OCI-LY1 (cell line): ENCODE measurements at regions not wholly inside any gene's neighbourhood (a gene's known extent, or its start where the extent isn't known, plus 50 kb on each side); places are given as distances from the start of the nearest gene placed in this dataset.

Source experiments
- H2AFZ ChIP-seq: fragments of 200-600 bp; sonication (generic), shearing (Covaris generic); 2 replicates; pipeline ENCODE4 v1.6.0; 2014; ENCODE audit warnings: antibody characterized with exemption, mild to moderate bottlenecking, low read length
- H3F3A ChIP-seq: fragments of 200-600 bp; sonication (generic), shearing (Covaris generic); 2 replicates; pipeline ENCODE4 v1.6.0; 2014; ENCODE audit warnings: mild to moderate bottlenecking, antibody characterized with exemption, low read length, moderate library complexity; ENCODE audit not compliant: insufficient read depth
- H3K27ac ChIP-seq: fragments of 200-600 bp; sonication (generic); 2 replicates; pipeline ENCODE4 v1.5.1; 2014; ENCODE audit warnings: low read length, mixed run types, mild to moderate bottlenecking, low read depth; ENCODE audit not compliant: poor library complexity, severe bottlenecking
- H3K27me3 ChIP-seq: fragments of 200-600 bp; sonication (generic); 2 replicates; pipeline ENCODE4 v1.6.0; 2014; ENCODE audit warnings: antibody characterized with exemption, mild to moderate bottlenecking, low read length, moderate library complexity; ENCODE audit not compliant: insufficient read depth
- H3K36me3 ChIP-seq: fragments of 200-600 bp; sonication (generic); 2 replicates; pipeline ENCODE4 v1.6.1; 2014; ENCODE audit warnings: mild to moderate bottlenecking, antibody characterized with exemption, low read length, moderate library complexity, mixed read lengths; ENCODE audit not compliant: insufficient read depth
- H3K4me1 ChIP-seq: fragments of 200-600 bp; sonication (generic); 2 replicates; pipeline ENCODE4 v1.5.1; 2014; ENCODE audit warnings: mild to moderate bottlenecking, low read length, moderate library complexity; ENCODE audit not compliant: insufficient read depth, severe bottlenecking
- H3K4me2 ChIP-seq: fragments of 200-600 bp; sonication (generic), shearing (Covaris generic); 2 replicates; pipeline ENCODE4 v1.6.1; 2014; ENCODE audit warnings: low read length
- H3K4me3 ChIP-seq: fragments of 200-600 bp; sonication (generic); 2 replicates; pipeline ENCODE4 v1.5.1; 2014; ENCODE audit warnings: low read length, low read depth, mild to moderate bottlenecking, mixed read lengths; ENCODE audit not compliant: poor library complexity, severe bottlenecking
- H3K79me2 ChIP-seq: fragments of 200-600 bp; shearing (Covaris generic); 2 replicates; pipeline ENCODE4 v1.6.1; 2016; ENCODE audit warnings: mixed run types, low read length, mixed read lengths; ENCODE audit not compliant: insufficient read depth
- H3K9ac ChIP-seq: fragments of 200-600 bp; sonication (generic), shearing (Covaris generic); 2 replicates; pipeline ENCODE4 v1.6.1; 2014; ENCODE audit warnings: mild to moderate bottlenecking, low read length, mixed read lengths
- H3K9me2 ChIP-seq: fragments of 200-600 bp; sonication (generic), shearing (Covaris generic); 2 replicates; pipeline ENCODE4 v1.6.1; 2014; ENCODE audit warnings: low read depth, mild to moderate bottlenecking, low read length, mixed read lengths
- H3K9me3 ChIP-seq: fragments of 200-600 bp; shearing (Covaris generic); 2 replicates; pipeline ENCODE4 v1.6.1; 2014; ENCODE audit warnings: low read length, mixed read lengths
- H4K20me1 ChIP-seq: fragments of 200-600 bp; sonication (generic), shearing (Covaris generic); 2 replicates; pipeline ENCODE4 v1.6.0; 2016; ENCODE audit warnings: mild to moderate bottlenecking, low read length; ENCODE audit not compliant: insufficient read depth
- EZH2 ChIP-seq: fragments of 200-600 bp; sonication (generic), shearing (Covaris generic); IDR thresholded peaks from 2 replicates; pipeline ENCODE4 v1.8.0; 2017; ENCODE audit warnings: borderline replicate concordance, mixed run types, mild to moderate bottlenecking, antibody characterized with exemption, low read length, moderate library complexity, mixed read lengths
- TF ChIP-seq, protein P1 (sequence below): fragments of 200-600 bp; sonication (generic), shearing (Covaris generic); IDR thresholded peaks from 2 replicates; pipeline ENCODE4 v1.5.1; 2017; ENCODE audit warnings: mild to moderate bottlenecking, antibody characterized with exemption, low read length, moderate library complexity, mixed read lengths

GRCh38 chr5:118520771-118521415 lies 467.5 kb downstream of the DTWD2 start:
- no peaks in the 10 kb centered on the region for H3K4me1 ChIP-seq
- no peaks in the 10 kb centered on the region for H3K27me3 ChIP-seq
- TF ChIP-seq, protein P1, sequence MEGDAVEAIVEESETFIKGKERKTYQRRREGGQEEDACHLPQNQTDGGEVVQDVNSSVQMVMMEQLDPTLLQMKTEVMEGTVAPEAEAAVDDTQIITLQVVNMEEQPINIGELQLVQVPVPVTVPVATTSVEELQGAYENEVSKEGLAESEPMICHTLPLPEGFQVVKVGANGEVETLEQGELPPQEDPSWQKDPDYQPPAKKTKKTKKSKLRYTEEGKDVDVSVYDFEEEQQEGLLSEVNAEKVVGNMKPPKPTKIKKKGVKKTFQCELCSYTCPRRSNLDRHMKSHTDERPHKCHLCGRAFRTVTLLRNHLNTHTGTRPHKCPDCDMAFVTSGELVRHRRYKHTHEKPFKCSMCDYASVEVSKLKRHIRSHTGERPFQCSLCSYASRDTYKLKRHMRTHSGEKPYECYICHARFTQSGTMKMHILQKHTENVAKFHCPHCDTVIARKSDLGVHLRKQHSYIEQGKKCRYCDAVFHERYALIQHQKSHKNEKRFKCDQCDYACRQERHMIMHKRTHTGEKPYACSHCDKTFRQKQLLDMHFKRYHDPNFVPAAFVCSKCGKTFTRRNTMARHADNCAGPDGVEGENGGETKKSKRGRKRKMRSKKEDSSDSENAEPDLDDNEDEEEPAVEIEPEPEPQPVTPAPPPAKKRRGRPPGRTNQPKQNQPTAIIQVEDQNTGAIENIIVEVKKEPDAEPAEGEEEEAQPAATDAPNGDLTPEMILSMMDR = no peak
- no peak for TF ChIP-seq EZH2
- no peak overlapping the region for H3K9ac ChIP-seq
- no peaks in the 10 kb centered on the region for H4K20me1 ChIP-seq
- H3K36me3 ChIP-seq = no peaks in the 10 kb centered on the region
- H3K9me3 ChIP-seq = no peaks in the 10 kb centered on the region
- H3K4me3 ChIP-seq = no peak overlapping the region
- no peak overlapping the region for H2AFZ ChIP-seq
- no peaks in the 10 kb centered on the region for H3F3A ChIP-seq
- H3K27ac ChIP-seq = no peak overlapping the region
- H3K4me2 ChIP-seq = no peak overlapping the region
- no peaks in the 10 kb centered on the region for H3K79me2 ChIP-seq
- H3K9me2 ChIP-seq = no peaks in the 10 kb centered on the region; the same call in 1 of the 2 replicates

GRCh38 chr5:118519466-118519865 lies 468.9 kb downstream of the DTWD2 start:
- Histone ChIP-seq H3K9ac (no peak overlapping the region), H3K27ac (no peak overlapping the region), H2AFZ (no peak overlapping the region), H4K20me1 (no peaks in the 10 kb centered on the region), H3K4me3 (no peak overlapping the region), H3K4me2 (no peak overlapping the region), H3K79me2 (no peaks in the 10 kb centered on the region), H3K4me1 (no peaks in the 10 kb centered on the region), H3K9me2 (no peaks in the 10 kb centered on the region; the same call in 1 of the 2 replicates), H3F3A (no peaks in the 10 kb centered on the region), H3K27me3 (no peaks in the 10 kb centered on the region), H3K36me3 (no peaks in the 10 kb centered on the region), H3K9me3 (no peaks in the 10 kb centered on the region)
- TF ChIP-seq, protein P1 = no peak
- TF ChIP-seq EZH2 = no peak

GRCh38 chr5:118518720-118519119 lies 469.6 kb downstream of the DTWD2 start:
- Histone ChIP-seq H3K79me2 (no peaks in the 10 kb centered on the region), H3K9ac (no peak overlapping the region), H3K4me2 (no peak overlapping the region), H4K20me1 (no peaks in the 10 kb centered on the region), H3K4me1 (no peaks in the 10 kb centered on the region), H3K27me3 (no peaks in the 10 kb centered on the region), H3K9me2 (no peaks in the 10 kb centered on the region; the same call in none of the 2 replicates), H3K36me3 (no peaks in the 10 kb centered on the region), H3K9me3 (no peaks in the 10 kb centered on the region), H3K27ac (no peak overlapping the region), H3F3A (peaks cover 3% of the 10 kb centered on the region; the same call in 1 of the 2 replicates), H2AFZ (no peak overlapping the region), H3K4me3 (no peak overlapping the region)
- TF ChIP-seq EZH2 = no peak
- TF ChIP-seq, protein P1 = no peak
